SH-SY5Y (cell line): ENCODE measurements at regions not wholly inside any gene's neighbourhood (a gene's known extent, or its start where the extent isn't known, plus 50 kb on each side); places are given as distances from the start of the nearest gene placed in this dataset.

ENCODE experiments used
- GATA2 ChIP-seq: IDR thresholded peaks from 2 replicates; pipeline ENCODE4 v1.6.1; 2011; ENCODE audit warnings: mild to moderate bottlenecking, low read depth, low read length
- GATA3 ChIP-seq: IDR thresholded peaks from 2 replicates; pipeline ENCODE4 v1.6.1; 2011; ENCODE audit warnings: low read depth, mild to moderate bottlenecking, low read length, moderate library complexity

DNA sequence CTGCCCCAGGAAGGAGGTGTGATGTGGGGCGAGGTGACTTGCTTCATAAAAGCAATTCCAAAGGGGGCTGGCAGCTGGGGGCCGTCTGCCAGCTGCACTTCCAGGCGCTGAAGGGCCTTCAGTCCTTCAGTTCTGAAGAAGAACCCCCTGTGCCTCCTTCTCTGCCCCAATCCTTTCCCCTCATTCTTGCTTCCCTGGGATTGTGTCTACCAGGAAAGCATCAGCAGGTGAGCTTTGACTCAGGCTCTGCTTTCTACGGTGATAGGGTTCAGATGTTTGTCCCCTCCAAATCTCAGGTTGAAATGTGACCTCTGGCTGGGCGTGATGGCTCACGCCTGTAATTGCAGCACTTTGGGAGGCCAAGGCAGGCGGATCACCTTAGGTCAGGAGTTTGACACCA lies 52.5 kb upstream of the NKD1 start:
- TF ChIP-seq GATA2 (no peak), GATA3 (no peak)
